Fibroblast of lung (primary cell): ENCODE measurements at regions not wholly inside any gene's neighbourhood (a gene's known extent, or its start where the extent isn't known, plus 50 kb on each side); places are given as distances from the start of the nearest gene placed in this dataset.

Experiments
- EZH2 ChIP-seq: IDR thresholded peaks from 2 replicates; pipeline ENCODE4 v1.5.1; 2012; ENCODE audit warnings: low read length, control low read depth, mild to moderate bottlenecking; ENCODE audit errors: missing control alignments
- TF ChIP-seq, protein P1 (sequence below), 2 donors: IDR thresholded peaks in 1 of 2; conservative IDR thresholded peaks in 1 of 2; 1 replicate in 1 of 2; 2 replicates in 1 of 2; pipeline ENCODE4 v1.5.1; 2011 to 2012; ENCODE audit warnings: low read length in 2 of 2, control low read depth in 1 of 2, inconsistent platforms in 1 of 2, low read depth in 1 of 2, mild to moderate bottlenecking in 1 of 2

DNA sequence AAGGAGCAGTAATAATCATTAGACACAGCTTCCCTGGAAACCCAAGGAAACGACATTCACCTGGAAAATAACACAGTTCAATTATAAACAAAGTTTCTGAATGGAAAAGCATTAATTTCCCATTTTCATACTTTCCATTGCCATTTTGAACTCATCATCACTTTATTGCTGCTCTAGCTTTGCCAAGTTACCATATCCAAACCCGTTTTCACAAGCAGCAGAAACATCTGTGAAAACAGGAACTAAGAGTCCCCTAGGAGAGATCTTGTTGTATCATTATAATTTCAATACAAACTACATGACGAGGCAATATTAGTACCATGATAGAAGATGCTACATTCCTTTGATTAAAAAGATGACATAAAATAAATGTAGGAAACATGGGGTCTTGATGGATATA lies 597.0 kb upstream of the NRXN1 start:
- TF ChIP-seq, protein P1, sequence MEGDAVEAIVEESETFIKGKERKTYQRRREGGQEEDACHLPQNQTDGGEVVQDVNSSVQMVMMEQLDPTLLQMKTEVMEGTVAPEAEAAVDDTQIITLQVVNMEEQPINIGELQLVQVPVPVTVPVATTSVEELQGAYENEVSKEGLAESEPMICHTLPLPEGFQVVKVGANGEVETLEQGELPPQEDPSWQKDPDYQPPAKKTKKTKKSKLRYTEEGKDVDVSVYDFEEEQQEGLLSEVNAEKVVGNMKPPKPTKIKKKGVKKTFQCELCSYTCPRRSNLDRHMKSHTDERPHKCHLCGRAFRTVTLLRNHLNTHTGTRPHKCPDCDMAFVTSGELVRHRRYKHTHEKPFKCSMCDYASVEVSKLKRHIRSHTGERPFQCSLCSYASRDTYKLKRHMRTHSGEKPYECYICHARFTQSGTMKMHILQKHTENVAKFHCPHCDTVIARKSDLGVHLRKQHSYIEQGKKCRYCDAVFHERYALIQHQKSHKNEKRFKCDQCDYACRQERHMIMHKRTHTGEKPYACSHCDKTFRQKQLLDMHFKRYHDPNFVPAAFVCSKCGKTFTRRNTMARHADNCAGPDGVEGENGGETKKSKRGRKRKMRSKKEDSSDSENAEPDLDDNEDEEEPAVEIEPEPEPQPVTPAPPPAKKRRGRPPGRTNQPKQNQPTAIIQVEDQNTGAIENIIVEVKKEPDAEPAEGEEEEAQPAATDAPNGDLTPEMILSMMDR (conservative IDR thresholded peaks at IDR 0.05 in 1 of 2, IDR thresholded peaks at IDR 0.05 in 1 of 2; ENCODE audit: low read depth in 1 of 2, low read length in 2 of 2): no peak
- no peak for TF ChIP-seq EZH2
